Fibroblast of skin of left quadriceps (primary cell): ENCODE measurements at regions not wholly inside any gene's neighbourhood (a gene's known extent, or its start where the extent isn't known, plus 50 kb on each side); places are given as distances from the start of the nearest gene placed in this dataset.
"Not testable (repeated sequence)": the region's sequence is repeated elsewhere in the genome, so short reads cannot be mapped to it uniquely, and the experiment has no call there.

Experiments used
- DNase-seq, 2 experiments: peaks; one replicate each; pipeline ENCODE4 v3.0.0-alpha.2; 2013; ENCODE audit warnings: low read depth in 2 of 2

DNA sequence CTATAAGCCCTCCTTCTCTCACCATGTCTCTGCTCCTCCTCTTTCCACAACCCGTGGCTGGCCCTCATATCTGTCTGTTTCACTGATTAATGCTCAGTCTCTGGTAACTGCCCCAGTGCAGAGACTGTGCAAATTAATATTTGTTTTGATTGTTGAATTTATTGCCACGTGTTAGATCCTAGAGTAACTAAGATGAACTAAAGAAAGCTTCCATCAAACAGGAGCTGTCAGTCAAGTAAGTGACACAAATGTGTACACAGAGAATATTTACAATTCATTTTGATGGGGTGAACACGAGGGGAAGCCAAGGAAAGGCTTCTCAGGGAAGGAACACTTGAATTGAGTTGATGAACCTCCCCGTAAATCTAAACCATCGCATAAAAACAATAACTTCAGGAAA, 182.5 kb downstream of the BAMBI start:
- no peak for DNase-seq

DNA sequence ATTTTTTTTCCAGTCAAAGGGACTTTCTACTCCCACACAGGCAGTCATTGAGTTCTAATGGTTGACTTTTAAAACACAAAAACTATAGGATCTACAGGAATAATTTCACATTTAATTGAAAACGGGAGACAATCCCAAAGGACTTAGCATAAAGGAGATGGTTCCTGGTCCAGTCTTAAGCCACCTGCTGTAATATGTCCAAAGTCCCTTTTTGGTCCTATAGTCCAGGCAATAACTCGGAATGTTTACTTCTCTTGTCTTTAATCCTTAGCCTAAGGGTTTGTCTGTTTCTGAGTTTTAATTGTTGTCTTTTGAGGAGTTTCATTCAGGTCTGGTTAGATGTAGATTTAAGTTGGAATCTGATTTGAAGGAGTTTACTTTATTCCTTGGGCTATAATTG, 184.9 kb downstream of the BAMBI start:
- no peak for DNase-seq

DNA sequence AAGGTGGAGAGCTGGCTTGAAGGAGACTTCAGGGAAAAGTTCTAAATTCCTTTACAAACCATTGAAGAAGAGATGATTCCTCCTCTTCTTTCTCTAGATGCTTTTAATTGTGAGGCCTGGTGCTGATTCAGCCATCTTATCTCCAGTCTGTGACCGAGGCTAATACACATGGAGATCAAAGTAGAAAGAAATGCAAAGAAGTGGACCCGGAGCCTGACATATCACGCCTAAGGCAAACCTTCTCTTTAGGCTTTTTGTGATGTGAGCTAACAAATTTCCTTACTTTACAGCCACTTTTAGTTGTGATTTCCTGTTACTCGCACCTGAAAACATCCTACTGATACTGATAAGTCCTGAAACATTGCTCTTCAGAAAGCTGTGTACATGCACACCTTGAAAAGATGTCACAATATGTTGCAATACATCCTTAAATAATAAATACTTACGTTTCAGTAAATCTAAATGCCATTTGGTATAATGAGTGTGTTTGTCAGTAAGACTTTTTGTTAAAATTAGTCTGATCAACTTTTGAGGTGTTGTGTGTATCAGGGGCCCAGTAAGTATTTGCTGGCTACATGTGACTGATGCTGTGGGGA, 192.4 kb downstream of the BAMBI start:
- DNase-seq, result no peak

DNA sequence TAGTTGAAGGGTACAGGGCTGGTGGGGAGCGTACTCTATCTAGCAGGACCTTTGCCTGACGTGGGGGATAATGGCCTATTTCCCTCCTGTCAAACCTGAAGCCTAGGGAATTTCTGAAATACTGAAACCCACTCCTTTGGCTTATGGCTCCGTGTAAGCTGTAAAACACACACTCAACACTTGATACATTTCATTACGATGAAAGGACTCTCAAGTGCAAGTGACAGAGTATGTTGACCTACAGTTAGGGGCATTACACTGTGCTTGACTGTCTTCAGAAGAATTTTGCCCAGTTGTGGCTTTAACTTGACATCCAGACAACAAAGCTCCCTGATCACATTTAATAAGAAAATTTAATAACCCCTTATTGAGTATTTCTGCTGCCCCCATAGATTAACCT, 194.3 kb downstream of the BAMBI start:
- no peak for DNase-seq

DNA sequence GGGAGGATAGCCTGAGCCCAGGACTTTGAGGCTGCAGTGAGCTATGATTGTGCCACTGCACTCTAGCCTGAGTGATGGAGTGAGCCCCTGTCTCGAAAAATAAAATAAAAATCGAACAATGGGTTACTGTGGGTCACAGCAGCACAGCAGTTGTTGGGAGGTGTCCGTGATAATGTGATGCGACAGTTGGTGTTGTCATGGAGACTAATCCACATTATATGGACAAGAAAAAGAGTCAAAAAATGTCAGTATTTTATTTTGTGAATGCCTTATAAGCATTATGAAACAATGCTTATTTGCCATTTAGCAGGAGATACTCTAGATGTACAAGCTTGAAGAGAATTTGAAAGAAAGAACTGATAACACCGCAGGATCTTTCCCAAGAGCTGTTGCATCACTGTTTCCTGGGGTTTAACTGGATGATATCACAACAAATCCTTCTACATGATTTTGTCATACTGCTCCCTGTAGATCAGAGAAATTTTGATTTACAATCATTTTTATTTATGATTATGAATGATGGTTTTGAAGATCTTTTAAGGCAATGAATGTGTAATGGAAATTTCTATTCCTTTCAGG, 195.4 kb downstream of the BAMBI start:
- DNase-seq, result no peak

DNA sequence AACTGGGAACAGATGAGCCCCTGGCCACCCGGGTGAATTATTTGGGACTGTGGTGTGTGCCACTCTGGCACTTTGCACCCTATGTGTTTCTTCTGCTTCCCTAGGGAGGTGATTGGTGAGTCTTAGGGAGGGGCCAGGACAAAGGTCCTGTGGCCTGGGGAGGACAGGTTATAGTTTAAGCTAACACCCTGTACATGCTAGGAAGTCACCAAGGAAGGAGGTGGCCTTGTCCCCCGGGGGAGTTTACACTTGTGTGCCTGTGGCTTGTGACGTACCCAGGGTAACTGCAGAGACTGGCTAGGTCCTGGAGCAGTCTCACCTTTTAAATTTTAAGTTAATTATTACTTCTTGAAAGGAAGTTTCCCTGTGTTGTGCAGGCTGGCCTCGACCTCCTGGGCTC, 196.2 kb downstream of the BAMBI start:
- DNase-seq, result no peak

DNA sequence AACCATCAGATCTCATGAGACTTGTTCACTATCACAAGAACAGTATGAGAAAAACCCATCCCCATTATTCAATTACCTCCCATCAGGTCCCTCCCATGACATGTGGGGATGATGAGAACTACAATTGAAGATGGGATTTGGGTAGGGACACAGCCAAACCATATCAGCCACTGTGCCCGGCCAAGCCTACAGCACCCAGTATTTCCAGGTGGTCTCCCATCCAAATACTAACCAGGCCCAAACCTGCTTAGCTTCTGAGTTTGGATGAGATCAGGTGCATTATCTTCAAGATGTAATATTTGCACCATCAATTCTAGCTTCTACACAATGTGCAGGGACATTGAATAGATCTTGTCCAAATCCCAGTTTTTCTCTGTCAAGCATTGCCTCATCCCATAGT, 196.9 kb downstream of the BAMBI start:
- DNase-seq, result no peak

DNA sequence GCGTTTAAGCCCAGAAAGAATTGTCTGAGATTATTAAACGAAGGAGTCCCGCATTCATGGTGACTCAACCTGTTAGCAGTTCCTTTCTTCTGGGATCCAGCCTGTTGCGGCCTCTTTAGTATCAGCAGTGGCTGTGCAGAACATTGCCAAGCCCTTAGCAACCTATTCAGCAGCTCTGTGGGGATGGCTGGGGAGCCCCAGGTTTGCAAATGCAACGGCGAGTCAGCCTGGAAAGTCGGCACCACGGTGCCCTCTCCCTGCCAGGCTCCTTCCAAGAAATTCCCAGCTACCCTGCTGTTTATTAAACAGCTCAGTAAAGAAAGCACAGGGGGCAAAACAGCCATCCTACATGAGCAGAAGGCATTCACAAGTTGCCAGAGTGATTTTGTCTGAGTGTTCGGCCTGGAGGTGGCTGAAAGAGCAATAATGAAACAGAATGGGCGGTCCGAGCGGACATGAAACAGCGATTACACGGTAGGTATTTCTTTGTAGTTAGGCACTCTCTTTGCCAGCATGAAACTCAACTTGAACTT, 198.3 kb downstream of the BAMBI start:
- no peak for DNase-seq

DNA sequence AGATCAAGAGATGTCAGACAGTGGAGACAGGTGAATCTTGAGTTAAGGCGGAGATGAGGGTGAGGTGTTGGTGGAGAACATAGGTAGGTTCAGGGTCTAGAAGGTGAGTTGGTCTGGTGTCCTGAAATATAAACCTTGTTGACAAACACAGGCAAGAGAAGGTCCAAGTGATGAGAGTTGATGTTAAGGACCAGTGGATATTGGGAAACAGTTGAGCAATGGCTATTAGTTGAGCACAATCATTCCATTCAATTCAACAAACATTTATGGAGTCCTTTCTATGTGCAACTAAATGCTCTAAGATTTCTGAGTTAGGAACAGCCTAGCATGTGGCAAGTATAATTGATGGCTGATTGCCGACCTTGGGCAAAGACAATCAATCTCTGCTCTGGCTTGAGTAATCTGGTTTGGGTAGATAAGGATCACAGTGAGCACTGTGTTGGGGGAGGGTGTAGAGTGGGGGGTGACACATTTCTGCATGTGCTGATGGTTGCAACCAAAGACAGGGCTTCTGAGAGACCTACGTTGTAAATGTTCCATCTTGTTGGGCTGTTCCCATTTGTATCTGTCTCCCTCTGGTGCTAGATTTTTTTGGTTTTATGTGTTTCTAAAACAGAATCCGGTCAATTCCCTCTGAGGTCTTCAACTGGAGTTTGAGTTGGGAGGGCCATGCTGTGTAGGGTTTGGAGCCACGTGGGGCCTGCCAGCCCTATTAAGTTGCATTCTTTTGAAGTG, 201.1 kb downstream of the BAMBI start:
- DNase-seq, result no peak

DNA sequence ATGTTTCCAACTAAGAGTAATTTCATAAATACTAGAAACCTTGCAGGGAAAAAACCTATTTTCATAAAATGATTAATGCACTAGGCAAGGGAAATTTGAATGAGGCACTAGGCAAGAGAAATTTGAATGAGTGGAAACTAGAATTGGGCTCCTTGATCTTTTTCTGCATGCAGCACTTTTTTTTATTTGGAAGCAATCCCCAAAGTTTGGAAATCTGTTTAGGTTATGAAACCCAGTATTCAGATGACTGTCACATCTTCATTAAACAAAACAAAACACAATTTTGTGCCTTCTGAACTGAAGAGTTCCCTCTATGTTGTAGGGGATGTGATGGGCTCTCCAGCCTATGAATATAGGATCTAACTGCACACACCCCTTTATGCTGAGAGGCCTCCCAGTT, 201.9 kb downstream of the BAMBI start:
- no peak for DNase-seq

DNA sequence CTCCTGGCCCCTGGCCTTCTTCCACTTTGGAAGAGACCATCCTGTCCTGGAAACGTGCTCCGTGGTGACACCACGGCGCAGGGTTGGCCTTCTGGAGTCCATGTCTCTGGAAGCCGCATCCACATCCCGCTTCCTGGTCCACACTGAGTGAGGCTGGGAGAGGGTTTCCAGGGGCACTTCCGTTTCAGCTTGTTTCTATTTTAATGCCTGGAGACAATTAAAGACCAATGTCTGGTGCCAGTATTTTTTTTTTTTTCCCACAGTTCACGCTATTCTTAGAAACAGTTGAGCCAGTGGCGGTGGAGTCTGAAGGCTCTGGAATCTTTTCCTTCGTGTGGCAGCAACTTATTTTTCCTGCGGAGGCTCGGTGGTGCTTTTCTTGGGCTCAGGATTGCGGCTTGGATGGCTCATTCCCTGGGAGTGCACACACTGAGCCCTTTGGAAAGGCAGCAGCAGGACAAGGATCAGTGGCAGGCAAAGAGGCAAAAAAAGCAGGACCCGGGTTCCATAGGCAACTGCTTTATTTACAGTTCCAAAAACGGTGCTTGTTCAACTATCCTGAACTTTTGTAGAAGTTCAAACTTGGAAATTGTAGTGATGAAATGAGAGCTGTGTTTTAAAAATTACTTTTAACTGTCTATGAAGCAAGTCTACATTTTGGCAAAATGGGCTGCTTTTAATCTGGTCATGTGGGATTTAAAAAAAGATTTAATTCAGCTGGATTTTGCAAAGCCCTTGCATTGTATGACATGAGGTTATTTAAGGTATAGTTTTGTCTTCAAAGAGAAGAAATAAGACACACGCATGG, 202.8 kb downstream of the BAMBI start:
- peak in 1 of 2 experiments; percentile 6 for DNase-seq

DNA sequence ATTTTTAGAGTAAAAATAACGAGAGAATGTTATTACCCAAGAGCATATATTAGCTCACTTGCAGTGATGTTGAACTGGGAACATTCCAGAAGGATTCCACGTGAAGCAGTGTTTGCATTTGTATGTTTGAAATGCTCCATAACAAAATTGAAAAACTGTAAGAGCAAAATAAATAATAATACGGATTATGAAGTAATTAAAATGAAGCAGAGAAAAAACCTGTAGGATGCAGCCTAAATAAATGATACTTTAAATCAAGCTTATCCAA, 203.3 kb downstream of the BAMBI start:
- no peak for DNase-seq

DNA sequence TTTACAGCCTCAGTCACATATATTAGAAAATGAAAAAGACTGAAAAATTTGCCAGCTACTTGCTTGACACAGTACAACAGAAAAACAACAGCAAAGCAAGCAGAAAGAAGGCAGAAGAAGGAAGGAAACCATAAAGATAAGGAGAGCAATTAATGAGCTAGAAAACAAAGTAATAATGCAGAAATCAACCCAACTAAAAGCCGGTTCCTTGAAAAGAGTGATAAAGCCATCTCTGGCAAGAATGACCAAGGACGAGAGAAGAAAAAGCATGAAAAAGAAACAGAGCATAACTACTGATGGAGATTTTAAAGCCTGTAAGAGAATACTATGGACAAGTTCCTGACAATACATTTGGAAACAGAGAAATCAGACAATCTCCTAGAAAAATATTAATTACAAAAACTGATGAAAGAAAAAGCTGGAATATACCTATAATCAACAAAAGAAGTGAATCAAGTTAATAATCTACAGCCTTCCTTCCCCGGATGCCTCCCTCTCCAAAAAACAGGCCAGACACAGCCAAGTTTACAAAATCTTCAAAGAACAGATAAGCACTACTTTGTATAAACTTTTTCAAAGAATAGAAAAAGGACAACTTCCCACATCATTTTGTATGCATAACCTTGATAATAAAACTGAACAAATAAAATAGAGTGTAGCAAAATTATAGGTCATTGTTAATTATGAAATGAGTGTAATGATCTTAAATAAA, 204.0 kb downstream of the BAMBI start:
- DNase-seq, result no peak

DNA sequence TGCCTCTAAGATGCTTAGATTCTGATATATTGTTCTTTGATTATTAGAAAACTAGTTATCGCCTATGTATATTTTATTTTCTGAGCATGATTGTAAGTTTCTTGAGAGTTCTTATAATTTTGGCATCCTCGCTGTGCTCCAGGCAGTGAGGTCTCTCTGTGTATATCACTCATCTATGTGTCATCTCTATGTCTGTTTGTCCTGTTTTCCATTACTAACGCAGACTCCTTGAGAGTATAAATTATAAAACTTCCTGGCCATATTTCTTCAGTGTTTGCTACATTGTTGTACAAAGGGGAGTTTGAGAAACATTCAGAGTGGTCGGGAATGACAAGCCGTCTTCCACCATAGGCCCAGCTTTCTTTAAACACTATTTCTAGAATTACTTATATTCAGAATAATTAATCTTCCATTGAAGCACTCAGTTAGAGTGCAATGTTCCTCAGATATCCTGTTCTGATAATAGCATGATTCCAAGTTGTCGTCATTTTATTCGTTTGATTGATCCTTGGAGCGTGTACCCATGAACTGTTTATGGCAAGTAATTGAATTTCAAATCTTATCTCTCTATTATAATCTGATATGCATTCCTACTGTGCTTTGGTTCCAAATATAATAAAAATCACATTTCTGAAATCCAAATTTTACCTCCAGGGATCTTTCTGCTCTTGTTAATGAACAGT, 206.6 kb downstream of the BAMBI start:
- no peak for DNase-seq

DNA sequence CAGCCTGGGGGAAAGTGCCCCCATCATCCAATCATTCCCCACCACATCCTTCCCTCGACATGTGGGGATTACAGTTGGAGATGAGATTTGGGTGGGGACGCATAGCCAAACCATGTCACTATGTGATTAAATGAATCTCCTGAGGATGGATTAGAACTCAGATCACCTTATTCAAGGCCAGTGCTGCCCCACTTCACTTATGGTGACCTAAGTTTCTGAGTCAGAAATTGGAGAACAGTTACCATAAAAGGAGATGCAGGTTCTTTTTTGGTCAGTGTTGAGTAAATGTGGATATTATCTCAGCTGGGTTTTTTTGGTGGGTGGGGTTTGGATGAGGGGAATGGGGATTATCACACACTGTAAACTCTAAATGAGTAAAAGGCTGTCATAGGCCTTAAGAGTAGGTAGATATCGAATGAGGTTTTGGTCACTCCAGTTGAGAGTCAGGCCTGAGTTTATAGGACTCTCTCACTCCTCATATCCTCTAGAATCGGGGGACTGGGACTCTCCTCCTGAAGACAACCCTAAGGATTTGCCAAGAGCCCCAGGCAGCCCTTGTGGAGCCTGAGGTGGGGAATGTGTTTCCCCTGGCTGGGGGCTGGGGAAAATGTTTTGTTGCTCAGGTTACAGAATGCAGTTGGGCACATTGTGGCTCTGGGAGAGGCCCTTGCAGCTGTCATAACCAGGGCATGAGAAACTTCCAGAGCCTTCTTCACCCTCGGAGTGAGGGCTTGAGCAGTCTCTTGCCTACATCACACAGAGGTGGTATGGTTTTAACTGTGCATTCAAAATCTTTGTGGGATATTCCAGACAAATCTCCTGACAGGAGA, 213.0 kb downstream of the BAMBI start:
- no peak for DNase-seq

DNA sequence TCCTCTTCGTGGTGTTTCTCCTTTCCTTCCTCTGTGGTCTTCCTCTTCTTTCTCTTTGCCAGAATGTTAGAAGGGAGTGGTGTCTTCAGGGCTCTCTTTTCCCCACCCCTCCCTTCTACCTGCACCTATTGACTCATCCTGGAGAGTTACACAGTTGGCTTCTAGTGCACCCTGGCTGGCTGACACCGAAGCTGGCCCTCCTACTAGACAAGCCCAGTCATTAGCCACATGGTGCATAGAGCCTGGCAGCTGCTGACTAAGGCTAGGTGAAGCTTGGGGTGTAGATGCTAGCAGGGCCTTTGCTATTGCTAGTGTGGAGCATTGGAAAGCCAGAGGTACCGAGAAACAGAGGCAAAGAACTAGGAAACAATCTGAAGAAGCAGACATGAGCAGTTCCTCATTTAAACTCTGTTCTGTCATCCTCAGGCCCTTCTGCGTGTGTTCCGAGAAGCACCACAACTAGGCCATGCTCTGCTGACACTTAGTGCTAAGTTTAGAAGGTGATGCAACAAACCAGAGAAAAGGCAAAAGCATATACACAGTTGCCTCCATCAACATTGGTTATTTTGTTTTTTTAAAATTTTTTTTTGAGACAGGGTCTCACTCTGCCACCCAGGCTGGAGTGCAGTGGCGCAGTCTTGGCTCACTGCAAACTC, 213.9 kb downstream of the BAMBI start:
- no peak for DNase-seq

DNA sequence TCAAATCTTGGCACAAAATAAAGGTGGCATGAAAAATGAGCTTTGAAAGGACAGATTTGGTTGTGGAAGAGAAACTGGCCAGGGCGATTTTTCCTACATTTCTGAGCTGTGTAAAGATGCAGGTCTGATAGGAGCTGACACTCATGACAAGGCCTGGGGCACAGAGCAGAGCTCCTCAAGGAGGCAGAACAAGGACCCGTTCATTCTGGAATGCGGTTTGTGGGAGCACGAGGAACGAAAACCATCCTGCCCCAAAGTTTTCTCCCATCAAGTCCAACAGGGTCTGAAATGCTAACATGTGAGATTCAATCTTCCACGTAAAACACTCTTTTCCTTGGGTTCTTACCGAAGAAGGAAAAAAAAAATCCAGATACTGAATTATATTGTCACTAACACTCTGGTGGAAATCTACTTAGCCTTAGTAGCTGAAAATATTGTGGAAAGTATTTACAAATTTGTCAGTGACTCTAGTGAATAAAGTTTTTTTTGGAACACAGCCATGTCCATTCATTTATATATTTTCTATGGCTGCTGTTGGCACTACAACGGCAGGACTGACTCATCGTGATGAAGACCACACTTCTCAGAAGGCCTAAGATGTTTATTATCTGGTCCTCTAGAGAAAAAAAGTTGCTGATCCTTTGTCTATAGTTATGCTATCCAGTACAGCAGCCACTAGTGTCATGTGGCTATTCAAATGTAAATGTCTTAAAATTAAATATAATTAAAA, 215.7 kb downstream of the BAMBI start:
- DNase-seq, result peak in 1 of 2 experiments; percentile 15

DNA sequence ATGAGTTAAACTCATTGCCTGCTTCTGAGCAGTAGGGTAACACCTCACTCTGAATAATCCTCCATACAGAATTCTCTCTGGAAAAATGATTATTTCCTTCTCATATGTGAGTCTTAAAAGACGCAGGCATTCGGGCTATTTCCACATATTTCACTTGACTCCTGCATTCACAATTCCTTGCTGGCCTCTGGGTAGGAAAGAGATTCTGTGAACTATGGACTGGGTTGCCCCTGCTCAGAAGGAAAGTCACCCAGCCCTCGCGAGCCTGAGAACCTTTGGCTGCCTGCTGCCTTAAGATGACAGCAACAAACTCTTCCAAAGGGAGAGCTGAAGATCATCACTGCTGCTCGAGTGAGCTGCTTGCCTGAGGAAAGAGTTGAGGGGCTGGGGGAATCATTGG, 216.8 kb downstream of the BAMBI start:
- no peak for DNase-seq

DNA sequence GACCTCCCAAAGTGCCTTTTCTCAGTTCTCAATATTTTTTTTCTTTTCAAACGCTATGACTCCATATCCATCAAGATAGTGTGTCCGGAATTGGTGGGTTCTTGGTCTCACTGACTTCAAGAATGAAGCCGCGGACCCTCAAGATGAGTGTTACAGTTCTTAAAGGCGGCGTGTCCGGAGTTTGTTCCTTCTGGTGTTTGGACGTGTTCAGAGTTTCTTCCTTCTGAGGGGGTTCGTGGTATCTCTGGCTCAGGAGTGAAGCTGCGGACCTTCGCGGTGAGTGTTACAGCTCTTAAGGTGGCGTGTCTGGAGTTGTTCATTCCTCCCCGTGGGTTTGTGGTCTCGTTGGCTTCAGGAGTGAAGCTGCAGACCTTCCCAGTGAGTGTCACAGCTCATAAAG, 218.3 kb downstream of the BAMBI start:
- not testable (repeated sequence) for DNase-seq
